Osteoblast (primary cell): ENCODE measurements at regions not wholly inside any gene's neighbourhood (a gene's known extent, or its start where the extent isn't known, plus 50 kb on each side); places are given as distances from the start of the nearest gene placed in this dataset.
A peak's percentile ranks its signal among the peaks of the same experiment; 100 is the strongest.

Source experiments
- DNase-seq: peaks from one replicate; pipeline ENCODE4 v3.0.0; 2011; ENCODE audit warnings: low spot score, mixed read lengths; ENCODE audit not compliant: insufficient read length; ENCODE audit errors: missing footprints
- H2AFZ ChIP-seq: 2 replicates; pipeline ENCODE4 v1.6.0; 2011; ENCODE audit warnings: mild to moderate bottlenecking, low read length
- H3K27ac ChIP-seq: 2 replicates; pipeline ENCODE4 v1.5.1; 2011; ENCODE audit warnings: mild to moderate bottlenecking, low read depth, low read length, moderate library complexity
- H3K27me3 ChIP-seq: 2 replicates; pipeline ENCODE4 v1.6.0; 2012; ENCODE audit warnings: mild to moderate bottlenecking, control low read depth, inconsistent platforms, low read length, moderate library complexity; ENCODE audit not compliant: insufficient read depth
- H3K36me3 ChIP-seq: 2 replicates; pipeline ENCODE4 v1.5.1; 2011; ENCODE audit warnings: mild to moderate bottlenecking, low read length, control low read depth, moderate library complexity; ENCODE audit not compliant: insufficient read depth
- H3K4me1 ChIP-seq: 2 replicates; pipeline ENCODE4 v1.5.1; 2011; ENCODE audit warnings: mild to moderate bottlenecking, low read length, control low read depth, moderate library complexity; ENCODE audit not compliant: insufficient read depth
- H3K4me2 ChIP-seq: 2 replicates; pipeline ENCODE4 v1.6.0; 2011; ENCODE audit warnings: mild to moderate bottlenecking, low read length; ENCODE audit not compliant: insufficient read depth
- H3K4me3 ChIP-seq: fragments of 200-600 bp; sonication (generic); 3 replicates; pipeline ENCODE4 v1.5.1; 2012; ENCODE audit warnings: mild to moderate bottlenecking, low read length, inconsistent platforms; ENCODE audit not compliant: insufficient read depth
- H3K79me2 ChIP-seq: 2 replicates; pipeline ENCODE4 v1.6.0; 2012; ENCODE audit warnings: mild to moderate bottlenecking, low read length, control low read depth, inconsistent platforms; ENCODE audit not compliant: insufficient read depth
- H3K9me3 ChIP-seq: 2 replicates; pipeline ENCODE4 v1.5.1; 2011; ENCODE audit warnings: low read depth, low read length, control low read depth
- H4K20me1 ChIP-seq: 2 replicates; pipeline ENCODE4 v1.6.0; 2012; ENCODE audit warnings: mild to moderate bottlenecking, low read length, control low read depth; ENCODE audit not compliant: insufficient read depth
- CTCF ChIP-seq: IDR thresholded peaks from 2 replicates; pipeline ENCODE4 v1.5.1; 2011; ENCODE audit warnings: mild to moderate bottlenecking, low read depth, low read length, moderate library complexity; ENCODE audit errors: extremely low read depth

GRCh38 chr10:43702936-43703281 is 54.2 kb upstream of the ZNF32 start:
- no peak for DNase-seq
- Histone ChIP-seq H3K27ac (no peak overlapping the region), H2AFZ (no peak overlapping the region), H4K20me1 (no peaks in the 10 kb centered on the region), H3K79me2 (no peaks in the 10 kb centered on the region), H3K27me3 (no peaks in the 10 kb centered on the region), H3K4me1 (peaks cover 11% of the 10 kb centered on the region), H3K9me3 (no peaks in the 10 kb centered on the region), H3K36me3 (no peaks in the 10 kb centered on the region), H3K4me2 (no peak overlapping the region), H3K4me3 (no peak overlapping the region)
- no peak for TF ChIP-seq CTCF

- no peaks in the 10 kb centered on the region for H3K36me3 ChIP-seq
- no peak for DNase-seq
- no peaks in the 10 kb centered on the region for H3K27me3 ChIP-seq
- no peak overlapping the region for H3K4me3 ChIP-seq
- no peaks in the 10 kb centered on the region for H3K9me3 ChIP-seq
- H3K4me1 ChIP-seq: peaks cover 6% of the 10 kb centered on the region
- no peak overlapping the region for H2AFZ ChIP-seq
- no peak overlapping the region for H3K4me2 ChIP-seq
- no peaks in the 10 kb centered on the region for H3K79me2 ChIP-seq
- H3K27ac ChIP-seq: no peak overlapping the region
- no peaks in the 10 kb centered on the region for H4K20me1 ChIP-seq
- no peak for TF ChIP-seq CTCF
Observed at GRCh38 chr10:43702213-43702935, 53.7 kb upstream of the ZNF32 start.

GRCh38 chr10:43701295-43701694 is 52.6 kb upstream of the ZNF32 start:
- H3K27ac ChIP-seq: no peak overlapping the region
- H3K4me3 ChIP-seq: no peak overlapping the region
- H4K20me1 ChIP-seq: no peaks in the 10 kb centered on the region
- DNase-seq: no peak
- H3K4me1 ChIP-seq: peaks cover 6% of the 10 kb centered on the region
- no peak for TF ChIP-seq CTCF
- H3K27me3 ChIP-seq: no peaks in the 10 kb centered on the region
- H3K4me2 ChIP-seq: no peak overlapping the region
- H3K36me3 ChIP-seq: no peaks in the 10 kb centered on the region
- H2AFZ ChIP-seq: no peak overlapping the region
- H3K9me3 ChIP-seq: no peaks in the 10 kb centered on the region
- no peaks in the 10 kb centered on the region for H3K79me2 ChIP-seq

- Histone ChIP-seq H3K27ac (no peak overlapping the region), H3K9me3 (no peaks in the 10 kb centered on the region), H4K20me1 (no peaks in the 10 kb centered on the region), H3K4me1 (peaks cover 6% of the 10 kb centered on the region), H3K4me2 (peak overlapping the region; percentile 23), H3K79me2 (no peaks in the 10 kb centered on the region), H3K4me3 (no peak overlapping the region), H3K27me3 (no peaks in the 10 kb centered on the region), H2AFZ (peak overlapping the region; percentile 66), H3K36me3 (no peaks in the 10 kb centered on the region)
- TF ChIP-seq CTCF: no peak
- peak; percentile 88 for DNase-seq
Observed at GRCh38 chr10:43700306-43700705, 51.6 kb upstream of the ZNF32 start.
